KBM-7 (cell line): ENCODE measurements at regions not wholly inside any gene's neighbourhood (a gene's known extent, or its start where the extent isn't known, plus 50 kb on each side); places are given as distances from the start of the nearest gene placed in this dataset.

ENCODE experiments used
- DNase-seq: peaks from one replicate; pipeline ENCODE4 v3.0.0-alpha.2; 2015
- in situ Hi-C: fragments of 300-500 bp; cut with MboI; formaldehyde crosslinking; loops from 2 replicates; pipeline ENCODE4 v1.14.3; 2020; ENCODE audit warnings: low sequenced_read_pairs, low pct_unique_long_range_greater_than_20kb, mixed read lengths

DNA sequence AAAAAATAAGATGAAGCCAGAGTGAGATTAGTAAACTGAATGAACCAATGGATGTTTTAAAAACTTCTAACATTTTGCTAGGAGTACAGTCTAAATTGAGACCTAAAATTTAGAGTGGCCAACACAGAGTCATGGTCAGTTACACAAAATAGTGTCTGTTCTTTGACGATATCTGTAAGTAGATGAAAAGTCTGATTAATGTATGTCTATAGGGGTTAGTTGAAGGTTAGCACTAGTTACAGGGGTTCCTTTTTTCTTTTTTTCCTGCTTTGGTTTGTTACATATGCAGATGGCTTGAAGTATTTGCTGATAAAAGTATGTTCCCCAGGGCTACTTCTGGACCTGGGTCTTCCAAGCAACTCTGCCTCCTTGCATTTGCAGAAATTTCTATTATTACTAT lies 90.1 kb upstream of the MTPN start:
- no peak for DNase-seq
- in situ Hi-C loops = no loop called here

GRCh38 chr7:136066304-136067143 lies 89.4 kb upstream of the MTPN start:
- in situ Hi-C loops = no loop called here
- DNase-seq = no peak

DNA sequence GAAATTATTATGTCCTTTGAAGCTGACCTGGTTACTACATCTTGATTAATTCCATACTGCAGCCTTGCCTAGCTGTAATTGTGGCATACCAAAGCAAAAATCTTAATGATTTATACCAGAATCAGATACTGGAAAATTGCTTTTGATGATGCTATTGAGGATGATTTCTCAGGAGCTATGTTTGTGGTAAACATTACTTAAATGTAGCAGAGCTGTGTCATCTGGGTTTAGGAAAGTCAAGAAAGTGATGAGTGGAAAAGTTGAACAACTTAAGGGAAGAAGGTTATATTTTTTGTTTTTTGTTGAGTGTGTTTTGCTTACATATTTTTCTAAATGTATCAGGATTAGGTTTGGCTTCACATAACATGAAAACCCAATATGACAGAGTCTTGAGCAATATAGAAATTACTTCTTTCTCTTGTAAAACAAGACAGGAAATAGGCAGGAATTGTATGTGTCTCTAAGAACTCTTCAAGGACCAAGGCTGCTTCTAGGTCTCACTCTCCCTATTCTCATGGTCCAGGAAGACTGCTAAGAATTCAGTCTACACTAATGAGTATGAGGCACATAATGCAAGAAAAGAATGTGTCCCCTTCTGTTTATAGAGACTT lies 87.6 kb upstream of the MTPN start:
- no peak for DNase-seq
- in situ Hi-C loops = no loop called here

DNA sequence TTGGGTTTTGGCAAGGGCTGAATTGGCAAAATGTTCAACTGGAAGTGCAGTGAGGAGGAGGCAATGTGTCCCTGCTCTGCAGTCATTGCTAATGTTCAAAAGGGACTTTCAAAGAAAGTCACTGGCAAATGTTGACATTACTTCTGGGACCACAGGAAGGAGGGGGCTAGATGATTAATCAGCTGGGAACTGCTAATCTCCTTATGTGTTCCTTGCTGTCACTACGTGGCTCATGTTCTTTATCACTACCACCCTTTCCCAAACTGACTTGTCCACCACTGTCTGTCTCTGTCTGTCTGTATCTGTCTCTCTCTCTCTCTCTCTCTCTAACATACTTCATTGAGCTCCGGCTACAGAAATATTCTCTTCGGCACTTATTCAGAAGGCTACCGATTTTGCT lies 86.9 kb upstream of the MTPN start:
- no peak for DNase-seq
- in situ Hi-C loops = no loop called here

DNA sequence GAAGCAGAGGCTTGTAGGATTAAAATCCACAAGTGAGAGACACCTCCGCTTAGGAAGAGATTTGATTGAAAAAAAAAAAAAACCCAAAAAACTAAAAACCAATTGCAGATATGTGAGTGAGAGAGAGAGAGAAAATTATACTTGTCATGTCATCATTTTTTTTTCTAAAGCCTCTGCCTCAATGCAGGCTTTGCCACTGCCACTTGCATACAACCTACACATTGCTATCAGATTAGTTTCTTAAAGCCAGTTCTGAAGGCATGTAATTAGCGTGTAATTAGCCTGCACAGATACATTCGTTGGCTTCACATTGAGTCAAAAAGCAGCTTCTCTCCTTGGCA lies 86.1 kb upstream of the MTPN start:
- in situ Hi-C loops = no loop called here

GRCh38 chr7:136062625-136063325 lies 85.6 kb upstream of the MTPN start:
- in situ Hi-C loops = no loop called here
- DNase-seq = no peak

More for the DNA sequence above, 86.1 kb upstream of the MTPN start:
- DNase-seq = no peak

DNA sequence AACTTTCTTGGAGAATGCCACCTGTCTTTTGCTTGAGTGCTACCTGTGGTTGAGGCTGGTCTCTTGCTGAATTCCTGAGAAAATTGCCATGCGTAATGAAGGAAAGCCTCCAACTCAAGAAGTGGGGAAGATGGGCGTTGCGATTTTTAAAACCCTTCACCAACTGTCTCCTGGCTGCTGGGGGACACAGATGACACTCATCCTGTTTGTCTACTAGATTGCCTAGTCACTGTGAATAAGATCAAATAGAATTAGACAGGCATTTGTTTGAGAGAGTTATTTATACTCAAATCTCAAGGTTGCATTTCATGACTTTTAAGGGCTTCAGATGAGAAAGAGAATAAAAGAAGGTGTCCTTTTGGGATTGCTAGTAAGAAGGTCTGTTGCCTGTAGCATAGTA lies 84.3 kb upstream of the MTPN start:
- in situ Hi-C loops = no loop called here
- DNase-seq = no peak

DNA sequence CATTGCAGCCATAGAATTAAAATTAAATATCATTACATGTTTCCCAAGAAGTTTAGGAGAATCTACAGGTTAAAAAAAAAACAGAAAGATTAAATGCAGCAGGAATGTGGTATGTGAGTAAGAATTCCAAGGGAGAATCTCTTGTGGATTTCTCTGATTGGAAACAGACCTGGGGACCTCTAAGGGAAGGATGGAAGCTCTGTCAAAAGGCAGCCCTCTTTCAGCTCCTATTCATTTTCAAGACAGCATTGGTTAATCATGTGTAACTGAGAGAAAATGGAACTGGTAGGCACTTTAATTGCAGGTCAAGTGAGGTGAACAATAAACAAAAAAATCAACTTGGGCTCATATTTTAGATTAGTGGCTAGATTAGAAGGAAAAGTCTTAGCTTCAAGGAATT lies 81.4 kb upstream of the MTPN start:
- in situ Hi-C loops = no loop called here

GRCh38 chr7:136057509-136057908 lies 80.3 kb upstream of the MTPN start:
- in situ Hi-C loops = no loop called here
- DNase-seq = no peak

More for the DNA sequence above, 81.4 kb upstream of the MTPN start:
- DNase-seq = no peak

DNA sequence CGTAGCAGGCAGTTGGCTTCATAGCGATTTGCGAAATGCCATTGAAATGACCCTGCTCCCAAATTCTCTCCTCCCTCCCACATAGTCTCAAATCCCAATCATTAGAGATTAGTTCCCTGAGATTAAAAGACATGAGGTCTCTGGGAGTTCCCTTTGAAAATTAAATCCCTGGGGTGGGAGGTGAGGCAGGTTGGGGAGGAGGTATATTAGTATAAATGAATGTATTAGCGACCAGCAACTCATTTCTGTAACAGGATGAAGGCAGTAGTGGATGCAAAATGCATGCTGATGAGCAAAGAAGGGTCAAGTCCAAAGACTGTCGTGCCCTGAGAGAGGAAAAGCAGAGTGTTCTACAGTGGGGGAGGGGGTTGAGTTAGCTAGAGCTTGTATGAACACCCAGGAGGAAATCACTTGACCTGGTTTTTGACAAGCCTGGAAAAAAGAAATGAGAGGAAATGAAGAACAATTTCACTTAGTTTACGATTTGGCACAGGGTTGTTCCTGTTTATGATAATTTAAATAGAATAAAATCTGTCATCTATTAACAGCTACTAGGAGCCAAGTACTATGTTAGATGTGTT lies 79.6 kb upstream of the MTPN start:
- in situ Hi-C loops = no loop called here

DNA sequence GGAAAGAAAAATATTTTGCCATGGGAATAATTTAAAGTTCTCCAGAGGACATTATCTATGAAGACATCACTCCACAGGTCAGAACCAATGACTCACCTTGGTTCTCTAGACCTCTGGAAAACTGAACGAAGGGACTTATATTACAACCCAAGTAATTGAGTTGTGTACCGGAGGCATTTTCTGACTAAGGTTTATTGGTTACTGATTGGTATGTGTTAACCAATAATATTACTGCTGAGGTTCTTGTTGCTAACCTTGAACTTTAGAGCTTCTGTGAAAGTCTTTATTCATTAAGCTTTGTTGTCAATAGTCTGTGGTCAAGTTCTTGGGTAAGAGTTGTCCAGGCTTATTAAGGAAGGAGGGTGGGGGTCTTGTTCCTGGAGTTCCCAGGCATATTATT lies 78.1 kb upstream of the MTPN start:
- in situ Hi-C loops = no loop called here
- DNase-seq = no peak

More for the DNA sequence above, 79.6 kb upstream of the MTPN start:
- no peak for DNase-seq

- no peak for DNase-seq
- in situ Hi-C loops = no loop called here
These were observed 76.7 kb upstream of the MTPN start for GRCh38 chr7:136053689-136054485.

GRCh38 chr7:136051203-136051928 lies 74.2 kb upstream of the MTPN start:
- DNase-seq = no peak
- in situ Hi-C loops = no loop called here

GRCh38 chr7:136050462-136050847 lies 73.3 kb upstream of the MTPN start:
- DNase-seq = no peak
- in situ Hi-C loops = no loop called here

DNA sequence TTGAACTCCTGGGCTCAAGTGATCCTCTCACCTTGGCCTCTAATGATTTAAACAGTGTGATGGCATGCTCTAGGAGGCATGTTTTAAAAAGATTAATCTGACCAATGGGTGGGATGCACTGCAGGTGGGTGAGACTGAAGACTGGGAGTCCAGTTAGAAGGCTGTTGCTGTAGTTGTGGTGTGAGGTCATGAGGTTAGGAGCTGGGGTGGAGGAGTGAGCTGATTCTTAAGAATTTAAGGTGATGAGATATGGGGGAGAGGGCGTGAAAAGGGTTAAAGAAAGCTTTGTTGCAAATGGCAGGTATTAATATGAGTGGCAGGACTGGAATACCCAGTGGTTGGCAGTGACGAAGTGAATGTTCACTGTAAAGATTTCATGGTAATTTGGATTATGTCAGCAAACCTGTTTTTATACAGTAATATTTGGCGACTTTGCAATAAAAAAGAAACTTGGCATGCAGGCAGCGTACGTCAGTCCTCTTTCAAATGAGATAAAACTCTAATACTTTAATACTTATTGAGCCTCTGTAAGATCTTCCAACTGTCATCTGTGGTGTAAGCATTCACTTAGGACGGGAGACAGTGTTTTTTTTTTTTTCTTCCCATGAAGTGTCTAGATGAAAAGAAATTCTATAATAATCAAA lies 72.8 kb upstream of the MTPN start:
- no peak for DNase-seq
- in situ Hi-C loops = no loop called here

DNA sequence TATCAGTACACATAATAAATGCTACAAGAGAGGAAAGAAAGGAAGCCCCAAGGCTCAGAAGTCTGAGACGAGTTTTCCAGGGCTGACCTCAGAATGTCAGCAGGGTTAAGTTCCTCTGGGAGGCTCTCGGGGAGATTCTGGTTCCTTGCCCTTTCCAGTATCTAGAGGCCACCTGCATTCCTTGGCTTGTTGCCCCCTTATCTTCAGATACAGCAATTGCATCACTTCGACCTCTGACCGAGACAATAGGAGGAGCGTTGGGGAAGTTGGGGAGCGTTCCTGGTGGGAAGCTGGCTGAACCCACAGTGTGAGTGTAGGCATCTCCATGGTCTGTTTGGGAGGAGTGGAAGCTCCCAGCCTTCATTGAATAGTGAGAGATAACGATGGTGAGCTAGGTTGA lies 72.0 kb upstream of the MTPN start:
- no peak for DNase-seq
- in situ Hi-C loops = no loop called here

DNA sequence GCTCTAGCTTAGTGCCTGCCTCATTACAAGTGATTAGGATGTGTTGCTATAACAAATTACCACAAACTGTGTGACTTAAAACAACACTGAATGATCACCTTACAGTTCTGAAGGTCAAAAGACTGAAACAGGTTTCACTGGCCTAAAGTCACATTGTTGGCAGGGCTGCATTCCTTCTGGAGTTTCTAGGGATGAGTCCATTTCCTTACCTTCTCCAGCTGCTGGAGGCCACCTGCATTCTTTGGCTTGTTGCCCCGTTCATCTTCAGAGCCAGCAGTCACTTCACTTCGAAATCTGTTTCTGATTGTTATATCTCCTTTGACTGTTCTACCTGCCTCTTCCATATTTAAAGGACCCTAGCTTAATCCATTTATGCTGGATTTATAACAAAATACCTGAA lies 69.4 kb upstream of the MTPN start:
- DNase-seq = no peak
- in situ Hi-C loops = no loop called here

DNA sequence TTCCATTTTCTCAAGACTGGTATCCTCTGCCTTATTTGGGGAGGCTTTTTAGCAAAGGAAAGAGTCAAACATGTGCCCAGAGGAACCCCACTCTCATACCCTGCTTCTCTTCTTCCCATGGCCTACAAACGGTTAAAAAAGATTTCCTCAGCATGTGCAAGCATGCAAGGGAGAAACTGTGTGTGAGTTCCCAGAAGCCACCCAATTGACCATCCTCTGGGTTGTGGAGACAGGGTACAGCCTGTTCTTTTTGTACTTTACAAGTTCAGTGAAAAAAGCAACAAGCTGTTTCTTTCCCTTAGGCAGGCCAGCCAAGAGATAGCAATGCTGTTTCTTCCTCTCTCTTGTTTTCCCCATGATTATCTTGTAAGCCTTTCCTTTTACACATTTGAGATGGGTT lies 68.8 kb upstream of the MTPN start:
- in situ Hi-C loops = no loop called here
- no peak for DNase-seq
